Spinal cord (tissue), 9 donors: ENCODE measurements at regions not wholly inside any gene's neighbourhood (a gene's known extent, or its start where the extent isn't known, plus 50 kb on each side); places are given as distances from the start of the nearest gene placed in this dataset.

Experiments used
- DNase-seq, 6 donors: peaks; one replicate each; pipeline versions ENCODE4 v3.0.0 to v3.0.0-alpha.2; 2013 to 2015; ENCODE audit warnings: low spot score in 6 of 6, low read depth in 4 of 6
- H3K27ac ChIP-seq: one replicate; pipeline ENCODE4 v1.5.1; 2013; ENCODE audit warnings: low read depth, low read length, control low read depth
- H3K27me3 ChIP-seq: one replicate; pipeline ENCODE4 v1.6.1; 2013; ENCODE audit warnings: low read length; ENCODE audit not compliant: control insufficient read depth, insufficient read depth
- H3K36me3 ChIP-seq: one replicate; pipeline ENCODE4 v1.6.1; 2013; ENCODE audit warnings: low read length; ENCODE audit not compliant: control insufficient read depth, insufficient read depth
- H3K4me1 ChIP-seq: one replicate; pipeline ENCODE4 v1.6.1; 2013; ENCODE audit warnings: low read length; ENCODE audit not compliant: control insufficient read depth, insufficient read depth
- H3K4me3 ChIP-seq: one replicate; pipeline ENCODE4 v1.5.1; 2013; ENCODE audit warnings: low read depth, low read length, control low read depth
- H3K9me3 ChIP-seq: one replicate; pipeline ENCODE4 v1.6.1; 2013; ENCODE audit warnings: low read length; ENCODE audit not compliant: control insufficient read depth, insufficient read depth
- WGBS: methylation state at CpG from one replicate; pipeline ENCODE4 v1.1.5; 2013; ENCODE audit warnings: missing lambda C conversion rate; ENCODE audit not compliant: insufficient coverage; 5-methylcytosine and 5-hydroxymethylcytosine counted together
- donor health status: healthy.

- peaks cover 5% of the 10 kb centered on the region for H3K4me1 ChIP-seq
- no peak overlapping the region for H3K4me3 ChIP-seq
- no peak overlapping the region for H3K27ac ChIP-seq
- no peaks in the 10 kb centered on the region for H3K27me3 ChIP-seq
- DNase-seq = no peak
- no peaks in the 10 kb centered on the region for H3K9me3 ChIP-seq
- H3K36me3 ChIP-seq = no peaks in the 10 kb centered on the region
- WGBS = 90% methylated on average over 8 of the region's 13 CpGs
Measured at GRCh38 chr22:49377306-49377705, 450.4 kb downstream of the BRD1 start.

GRCh38 chr22:49373801-49374226 lies 453.9 kb downstream of the BRD1 start:
- 70% methylated on average over 17 of the region's 17 CpGs for WGBS
- H3K4me3 ChIP-seq = no peak overlapping the region
- peaks cover 5% of the 10 kb centered on the region for H3K27me3 ChIP-seq
- no peaks in the 10 kb centered on the region for H3K36me3 ChIP-seq
- no peak overlapping the region for H3K27ac ChIP-seq
- DNase-seq = no peak
- peaks cover 39% of the 10 kb centered on the region for H3K4me1 ChIP-seq
- no peaks in the 10 kb centered on the region for H3K9me3 ChIP-seq

GRCh38 chr22:49373289-49373666 lies 454.4 kb downstream of the BRD1 start:
- Histone ChIP-seq H3K4me1 (peaks cover 43% of the 10 kb centered on the region), H3K36me3 (no peaks in the 10 kb centered on the region), H3K27me3 (peaks cover 8% of the 10 kb centered on the region), H3K4me3 (no peak overlapping the region), H3K27ac (no peak overlapping the region), H3K9me3 (no peaks in the 10 kb centered on the region)
- 86% methylated on average over 6 of the region's 6 CpGs for WGBS
- no peak for DNase-seq

GRCh38 chr22:49372530-49373288 lies 455.0 kb downstream of the BRD1 start:
- peaks cover 8% of the 10 kb centered on the region for H3K27me3 ChIP-seq
- no peaks in the 10 kb centered on the region for H3K9me3 ChIP-seq
- no peaks in the 10 kb centered on the region for H3K36me3 ChIP-seq
- no peak overlapping the region for H3K27ac ChIP-seq
- 64% methylated on average over 18 of the region's 20 CpGs for WGBS
- H3K4me3 ChIP-seq = no peak overlapping the region
- H3K4me1 ChIP-seq = peaks cover 43% of the 10 kb centered on the region
- no peak for DNase-seq

GRCh38 chr22:49372111-49372529 lies 455.6 kb downstream of the BRD1 start:
- peak in 1 of 6 donors; percentile 34 for DNase-seq
- Histone ChIP-seq H3K9me3 (no peaks in the 10 kb centered on the region), H3K4me1 (peaks cover 43% of the 10 kb centered on the region), H3K27ac (no peak overlapping the region), H3K27me3 (peaks cover 8% of the 10 kb centered on the region), H3K4me3 (no peak overlapping the region), H3K36me3 (no peaks in the 10 kb centered on the region)
- 74% methylated on average over 14 of the region's 17 CpGs for WGBS

- WGBS = 83% methylated on average over 23 of the region's 27 CpGs
- Histone ChIP-seq H3K9me3 (no peaks in the 10 kb centered on the region), H3K36me3 (no peaks in the 10 kb centered on the region), H3K27ac (no peak overlapping the region), H3K4me3 (no peak overlapping the region), H3K27me3 (peaks cover 8% of the 10 kb centered on the region), H3K4me1 (peaks cover 43% of the 10 kb centered on the region)
- no peak for DNase-seq
Measured at GRCh38 chr22:49371325-49372110, 456.2 kb downstream of the BRD1 start.

- peaks cover 43% of the 10 kb centered on the region for H3K4me1 ChIP-seq
- WGBS = 34% methylated on average over 21 of the region's 29 CpGs
- DNase-seq = peak in 1 of 6 donors; percentile 75
- H3K27me3 ChIP-seq = peaks cover 8% of the 10 kb centered on the region
- H3K9me3 ChIP-seq = no peaks in the 10 kb centered on the region
- H3K36me3 ChIP-seq = no peaks in the 10 kb centered on the region
- H3K27ac ChIP-seq = no peak overlapping the region
- H3K4me3 ChIP-seq = no peak overlapping the region
Measured at GRCh38 chr22:49370627-49371301, 456.9 kb downstream of the BRD1 start.

- Histone ChIP-seq H3K4me3 (no peak overlapping the region), H3K27me3 (peaks cover 8% of the 10 kb centered on the region), H3K9me3 (no peaks in the 10 kb centered on the region), H3K36me3 (no peaks in the 10 kb centered on the region), H3K4me1 (peaks cover 43% of the 10 kb centered on the region), H3K27ac (no peak overlapping the region)
- 77% methylated on average over 17 of the region's 22 CpGs for WGBS
- DNase-seq = no peak
Measured at GRCh38 chr22:49369726-49370626, 457.7 kb downstream of the BRD1 start.
